ENCODE measurements at regions not wholly inside any gene's neighbourhood (a gene's known extent, or its start where the extent isn't known, plus 50 kb on each side); places are given as distances from the start of the nearest gene placed in this dataset.

DNA sequence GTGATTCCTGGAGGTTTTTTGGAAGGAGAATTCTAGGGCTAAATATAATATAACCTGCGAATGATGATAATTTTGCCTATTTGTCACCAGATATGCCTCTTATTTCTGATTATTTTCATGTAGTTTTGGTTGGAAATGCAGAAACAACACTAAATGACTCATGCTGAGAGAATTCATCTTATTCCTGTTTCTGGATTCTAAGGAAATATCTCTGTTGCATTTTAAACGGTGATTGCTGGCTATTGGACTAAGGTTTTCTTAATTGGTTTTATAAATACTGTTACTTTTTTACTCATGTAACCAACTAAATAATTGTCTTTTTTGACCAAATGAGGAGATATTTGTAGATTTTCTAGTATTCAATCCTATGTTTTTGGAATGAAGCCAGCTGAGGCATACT lies 204.9 kb upstream of the NPSR1 start:
- peak; percentile 34 for DNase-seq (ENCODE audit: extremely low read depth, low read depth, low spot score)

DNA sequence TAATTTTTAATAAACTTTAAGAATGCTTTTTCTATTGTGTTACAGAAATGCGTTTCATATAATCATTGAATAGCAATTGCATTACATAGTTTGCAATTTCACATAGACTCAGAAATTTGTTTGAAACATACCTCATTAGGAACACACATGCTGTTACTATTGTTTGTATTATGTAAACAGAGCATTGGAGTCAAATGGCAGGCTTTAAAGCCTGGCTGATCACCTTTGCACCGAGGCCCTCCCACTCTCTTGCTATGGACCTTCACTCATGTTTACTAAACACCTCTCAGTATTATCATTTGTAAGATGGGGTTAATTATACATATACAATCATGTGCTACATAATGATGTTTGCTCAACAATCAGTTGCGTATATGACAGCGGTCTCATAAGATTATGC lies 203.6 kb upstream of the NPSR1 start:
- DNase-seq (ENCODE audit: extremely low read depth, low read depth, low spot score) = no peak

DNA sequence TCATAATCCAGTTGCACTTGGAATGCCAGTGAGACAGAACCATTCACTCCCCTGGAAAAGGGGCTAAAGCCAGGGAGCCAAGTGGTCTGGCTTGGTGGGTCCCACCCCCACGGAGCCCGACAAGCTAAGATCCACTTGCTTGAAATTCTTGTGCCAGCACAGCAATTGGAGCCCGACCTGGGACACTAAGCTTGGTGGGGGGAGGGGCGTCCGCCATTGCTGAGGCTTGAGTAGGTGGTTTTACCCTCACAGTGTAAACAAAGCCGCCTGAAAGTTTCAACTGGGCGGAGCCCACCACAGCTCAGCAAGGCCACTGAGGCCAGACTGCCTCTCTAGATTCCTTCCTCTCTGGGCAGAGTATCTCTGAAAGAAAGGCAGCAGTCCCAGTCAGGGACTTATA lies 200.7 kb upstream of the NPSR1 start:
- DNase-seq (ENCODE audit: extremely low read depth, low read depth, low spot score) = no peak

DNA sequence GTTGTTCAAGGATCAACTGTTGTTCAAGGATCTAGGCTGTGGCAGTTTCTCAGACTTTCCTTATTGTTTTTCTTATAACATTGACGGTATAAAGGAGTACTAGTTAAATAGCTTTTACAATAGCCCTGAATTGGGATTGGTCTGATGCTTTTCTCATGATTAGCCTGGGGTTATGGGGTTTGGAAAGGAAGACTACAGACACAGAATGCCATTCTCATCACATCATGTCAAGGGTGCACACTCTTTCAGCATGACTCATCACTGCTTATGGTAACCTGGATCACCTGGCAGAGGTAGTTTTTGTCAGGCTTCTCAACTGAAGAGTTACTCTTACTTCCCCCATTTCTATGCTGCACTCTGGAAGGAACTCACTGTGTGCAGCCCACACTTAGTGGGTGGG lies 194.2 kb upstream of the NPSR1 start:
- no peak for DNase-seq (ENCODE audit: extremely low read depth, low read depth, low spot score)

DNA sequence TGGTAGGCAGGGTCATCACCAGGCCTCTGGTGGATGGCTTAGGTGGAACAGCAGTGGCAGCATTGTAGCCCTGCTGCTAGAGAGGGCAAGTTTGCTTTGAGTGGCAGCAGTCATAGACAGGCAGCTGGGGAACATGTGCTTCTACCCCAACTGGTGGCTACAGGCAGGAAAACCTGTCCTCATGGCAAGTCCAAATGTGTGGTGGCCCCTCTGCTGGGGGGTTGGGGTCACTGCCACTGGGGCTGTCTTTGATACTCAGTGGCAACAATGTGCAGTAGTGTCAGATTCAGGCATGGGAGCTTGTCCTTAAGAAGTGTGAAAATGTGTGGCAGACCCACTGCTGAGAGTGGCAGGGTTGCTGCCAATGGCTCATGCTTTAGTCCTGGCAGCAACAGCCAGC lies 186.2 kb upstream of the NPSR1 start:
- DNase-seq (ENCODE audit: extremely low read depth, low read depth, low spot score) = no peak

DNA sequence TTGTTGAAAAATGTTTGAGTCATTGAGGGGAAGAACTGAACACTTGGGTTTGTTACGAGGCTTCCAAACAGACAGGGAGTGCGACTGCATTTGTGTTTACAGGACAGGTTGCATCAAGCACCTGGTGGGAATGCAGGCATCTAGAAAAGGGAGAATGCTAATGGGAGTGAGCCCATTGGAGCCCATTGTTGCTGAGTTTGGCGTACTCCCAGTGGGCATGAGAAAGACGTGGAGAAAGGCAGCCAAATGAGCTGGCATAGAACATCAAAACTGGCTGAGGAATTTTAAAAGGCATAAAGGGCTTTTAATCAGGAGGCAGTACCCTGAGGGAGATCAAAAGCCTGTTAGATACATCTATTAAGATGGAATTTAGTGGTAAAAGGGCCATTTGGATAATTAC lies 171.6 kb upstream of the NPSR1 start:
- DNase-seq (ENCODE audit: extremely low read depth, low read depth, low spot score) = no peak

DNA sequence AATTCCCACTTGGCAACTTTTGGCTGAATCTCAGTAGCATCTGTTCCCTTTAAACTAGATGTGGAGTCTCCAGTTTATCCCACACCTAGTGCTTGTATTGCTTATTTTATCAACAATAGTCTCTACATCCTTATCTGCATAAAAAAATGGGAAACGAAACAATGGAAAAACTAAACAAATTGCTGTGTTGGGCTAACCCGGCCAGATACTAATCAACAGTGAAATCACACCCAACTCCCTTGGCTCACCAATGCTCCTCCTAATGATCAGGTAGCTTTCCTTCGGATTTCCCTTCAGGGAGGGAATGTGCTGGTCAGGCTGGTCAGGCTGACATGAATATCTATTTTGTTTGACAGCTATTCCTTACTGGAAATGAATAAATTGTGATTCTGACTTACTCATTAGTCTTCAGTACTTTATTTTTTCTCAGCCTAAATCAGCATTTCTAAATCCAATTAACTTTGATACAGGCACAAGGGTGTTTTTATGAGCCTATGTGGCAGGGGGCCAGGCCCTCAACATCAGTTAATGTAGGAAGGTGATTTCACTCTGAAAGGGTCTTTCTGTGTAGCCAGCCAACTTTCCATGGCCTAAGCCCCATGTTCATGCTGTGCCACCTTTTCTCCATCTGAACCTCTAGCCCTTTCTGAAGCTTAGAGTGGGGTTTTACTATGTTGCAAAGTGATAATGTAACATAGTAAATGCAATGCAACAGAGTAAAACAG lies 170.5 kb upstream of the NPSR1 start:
- no peak for DNase-seq (ENCODE audit: extremely low read depth, low read depth, low spot score)

DNA sequence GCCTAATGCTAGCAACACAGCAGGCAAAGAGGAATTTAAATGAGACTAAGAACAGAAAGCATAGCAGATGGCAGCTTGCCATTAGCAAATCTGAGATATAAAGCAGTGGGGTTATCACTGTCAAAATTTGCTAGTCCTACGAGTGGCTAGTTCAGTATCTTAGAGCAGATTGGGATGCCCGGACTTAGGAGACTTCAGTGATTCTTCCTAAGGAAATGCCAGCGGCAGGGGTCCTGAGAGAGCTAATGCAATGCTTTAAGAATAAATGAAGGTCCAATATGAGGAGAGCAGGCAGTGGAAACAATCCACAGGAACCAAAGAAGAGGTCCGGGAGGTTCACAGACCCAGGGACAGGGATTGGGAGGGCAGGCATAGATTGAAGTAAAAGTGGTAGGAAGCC lies 169.3 kb upstream of the NPSR1 start:
- no peak for DNase-seq (ENCODE audit: extremely low read depth, low read depth, low spot score)

DNA sequence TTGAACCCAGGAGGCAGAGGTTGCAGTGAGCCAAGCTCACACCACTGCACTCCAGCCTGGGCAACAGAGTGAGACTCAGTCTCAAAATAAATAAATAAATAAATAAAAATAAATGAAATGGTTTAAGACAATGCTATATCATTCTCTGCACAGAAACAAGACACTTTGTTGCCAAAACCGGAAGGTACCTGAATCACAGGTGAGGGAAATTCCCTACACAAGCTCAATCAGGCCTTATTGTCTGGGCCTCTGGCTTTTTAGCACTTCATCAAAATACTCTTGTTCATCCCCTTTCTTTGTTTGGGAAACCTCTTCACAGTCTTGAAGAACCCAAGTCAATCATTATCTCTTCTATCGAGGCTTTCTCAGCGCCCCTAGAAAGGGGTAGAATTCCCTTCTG lies 166.1 kb upstream of the NPSR1 start:
- DNase-seq (ENCODE audit: extremely low read depth, low read depth, low spot score) = no peak

DNA sequence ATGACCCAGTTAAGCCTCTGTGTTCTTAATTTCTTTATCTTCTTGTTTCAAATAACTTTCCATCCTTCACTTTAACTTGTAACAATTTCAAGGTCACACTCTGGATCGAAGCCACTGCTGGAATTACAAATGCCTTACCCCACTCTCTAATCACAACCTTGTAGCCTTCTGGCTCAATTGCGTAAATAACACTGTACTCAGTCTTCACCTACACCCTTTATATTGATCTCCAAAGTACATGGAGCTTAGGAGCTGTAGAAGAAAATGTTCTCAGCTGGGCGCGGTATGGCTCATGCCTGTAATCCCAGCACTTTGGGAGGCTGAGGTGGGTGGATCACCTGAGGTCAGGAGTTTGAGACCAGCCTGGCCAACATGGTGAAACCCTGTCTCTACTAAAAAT lies 164.3 kb upstream of the NPSR1 start:
- no peak for DNase-seq (ENCODE audit: extremely low read depth, low read depth, low spot score)

DNA sequence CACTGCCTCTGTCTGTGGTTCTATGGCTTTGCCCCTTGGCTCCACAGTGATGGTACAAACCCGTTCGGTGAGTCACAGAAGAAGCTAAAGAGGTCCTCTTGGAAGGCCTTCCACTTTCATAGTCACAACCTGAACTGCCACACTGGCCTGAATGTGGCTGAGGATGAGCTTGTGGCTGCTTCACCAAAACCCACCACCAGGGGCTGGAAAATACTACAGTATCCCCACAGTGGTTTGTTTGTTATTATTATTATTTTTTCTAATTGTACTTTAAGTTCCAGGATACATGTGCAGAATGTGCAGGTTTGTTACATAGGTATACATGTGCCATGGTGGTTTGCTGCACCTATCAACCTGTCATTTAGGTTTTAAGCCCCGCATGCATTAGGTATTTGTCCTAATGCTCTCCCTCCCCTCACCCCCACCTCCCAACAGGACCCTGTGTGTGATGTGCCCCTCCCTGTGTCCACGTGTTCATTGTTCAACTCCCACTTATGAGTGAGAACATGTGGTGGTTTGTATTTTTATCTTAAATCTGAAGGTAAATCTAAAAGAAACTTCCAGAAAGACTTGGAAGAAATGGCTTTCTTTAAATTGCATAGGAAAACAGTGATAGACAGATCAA lies 160.8 kb upstream of the NPSR1 start:
- no peak for DNase-seq (ENCODE audit: extremely low read depth, low read depth, low spot score)

DNA sequence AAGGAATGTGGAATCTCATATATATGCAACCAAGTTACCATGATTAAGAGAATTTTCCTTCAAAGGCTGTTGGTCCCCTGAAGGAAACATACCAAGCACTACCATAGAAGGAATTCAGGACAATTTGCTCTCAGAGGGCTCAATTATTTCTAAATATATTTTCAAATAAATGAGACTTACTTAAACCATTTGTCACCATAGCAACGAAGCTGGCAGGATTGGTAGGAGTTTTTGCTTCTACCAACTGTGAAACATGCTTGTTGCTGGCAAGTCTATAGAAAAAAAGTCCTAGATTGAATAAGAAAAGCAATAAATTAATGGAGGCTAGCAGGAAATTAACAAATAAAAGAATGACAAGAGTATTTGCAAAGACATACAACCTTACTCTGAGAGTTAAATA lies 156.9 kb upstream of the NPSR1 start:
- no peak for DNase-seq (ENCODE audit: extremely low read depth, low read depth, low spot score)

DNA sequence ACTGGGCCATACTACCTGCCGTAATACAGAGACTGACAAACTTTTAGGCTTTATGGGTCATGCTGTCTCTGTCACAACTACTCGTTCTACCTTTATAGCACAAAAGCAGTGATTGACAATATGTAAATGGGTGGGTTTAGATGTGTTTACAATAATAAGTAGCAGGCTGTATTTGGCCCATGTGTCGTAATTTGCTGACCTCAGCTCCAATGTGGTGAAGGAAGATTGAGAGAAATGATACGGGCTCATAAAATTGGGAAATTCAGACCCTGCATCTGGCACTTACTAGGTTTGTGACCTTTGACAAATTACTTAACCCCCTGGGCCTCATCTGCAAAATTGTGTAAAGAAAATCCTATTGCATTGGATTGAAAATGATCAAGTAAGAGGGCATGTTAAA lies 150.8 kb upstream of the NPSR1 start:
- DNase-seq (ENCODE audit: extremely low read depth, low read depth, low spot score) = no peak

DNA sequence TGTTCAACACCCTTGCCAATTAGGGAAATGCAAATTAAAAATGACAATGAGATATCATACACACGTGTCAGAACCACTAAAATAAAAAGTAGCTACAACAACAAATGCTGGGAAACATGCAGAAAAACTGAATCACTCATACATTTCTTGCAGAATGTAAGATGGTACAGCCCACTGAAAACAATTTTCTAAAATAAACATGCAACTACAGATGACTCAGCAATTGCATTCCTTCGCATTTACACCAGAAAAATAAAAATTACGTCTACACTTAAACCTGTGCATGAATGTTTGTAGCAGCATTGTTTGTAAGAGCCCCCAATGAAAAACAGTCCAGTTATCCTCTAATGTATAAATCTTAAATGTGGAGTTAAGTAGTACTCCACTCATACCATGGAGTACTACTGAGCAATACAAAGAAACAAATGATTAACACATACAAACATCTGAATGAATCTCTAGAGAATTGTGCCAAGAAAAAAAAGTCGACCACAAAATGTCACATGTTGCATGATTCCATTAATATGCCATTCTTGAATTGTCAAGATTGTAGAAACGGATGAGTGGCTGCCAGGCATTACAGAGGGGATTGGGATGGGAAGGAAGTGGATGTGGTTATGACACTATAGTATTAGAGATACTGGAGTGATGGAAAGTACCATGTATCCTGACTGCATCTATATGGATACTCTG lies 134.6 kb upstream of the NPSR1 start:
- DNase-seq (ENCODE audit: extremely low read depth, low read depth, low spot score) = no peak

DNA sequence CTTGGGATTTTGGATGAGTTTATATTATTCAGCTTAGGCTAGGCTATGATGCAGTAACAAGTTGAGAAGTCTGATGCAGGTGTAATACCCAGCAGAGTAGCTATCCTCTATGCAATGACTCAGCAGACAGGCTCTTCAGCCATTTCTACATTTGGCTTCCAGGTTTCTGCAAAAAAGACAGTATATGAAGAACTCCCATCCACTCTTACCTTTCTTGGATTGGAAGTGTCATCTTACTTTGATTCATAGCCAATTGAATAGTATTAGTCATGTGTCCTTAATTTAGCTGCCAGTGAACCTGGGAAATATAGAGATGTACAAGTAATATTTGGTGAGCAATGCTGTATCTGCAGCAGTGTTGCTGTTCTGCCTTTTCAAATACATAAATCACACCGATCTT lies 127.8 kb upstream of the NPSR1 start:
- no peak for DNase-seq (ENCODE audit: extremely low read depth, low read depth, low spot score)

DNA sequence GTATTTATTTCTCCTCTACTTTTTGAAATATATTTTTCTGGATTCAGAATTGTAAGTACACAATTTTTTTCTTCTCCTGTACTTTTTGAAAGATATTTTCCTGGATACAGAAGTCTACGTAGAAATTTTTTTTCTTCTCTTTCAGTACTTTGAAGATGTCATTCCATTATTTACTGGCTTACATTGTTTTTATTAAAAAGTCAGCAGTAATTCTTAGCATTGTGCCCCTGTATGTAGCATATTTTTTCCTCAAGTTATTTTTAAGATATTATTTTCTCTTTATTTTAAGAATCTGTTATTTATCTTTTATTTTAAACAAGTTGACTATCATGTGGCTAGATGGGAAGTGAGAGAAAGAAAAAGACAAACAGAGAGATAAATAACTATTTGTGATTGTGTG lies 119.0 kb upstream of the NPSR1 start:
- no peak for DNase-seq (ENCODE audit: extremely low read depth, low read depth, low spot score)

DNA sequence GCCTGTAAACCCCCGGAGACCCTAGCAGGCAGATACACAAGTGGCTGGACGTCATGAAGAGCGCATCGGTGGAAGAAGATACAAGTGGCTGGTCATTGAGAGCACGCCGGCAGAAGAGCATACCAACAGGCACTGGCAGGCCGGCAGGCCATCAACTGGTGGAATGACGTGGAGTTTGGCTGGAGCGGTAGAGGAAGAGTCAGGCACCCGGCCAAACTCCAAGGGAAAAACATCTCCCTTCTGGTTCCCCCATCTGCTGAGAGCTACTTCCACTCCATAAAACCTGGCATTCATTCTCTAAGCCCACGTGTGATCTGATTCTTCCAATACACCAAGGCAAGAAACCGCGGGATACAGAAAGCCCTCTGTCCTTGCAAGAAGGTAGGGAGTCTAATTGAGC lies 113.4 kb upstream of the NPSR1 start:
- no peak for DNase-seq (ENCODE audit: extremely low read depth, low read depth, low spot score)

DNA sequence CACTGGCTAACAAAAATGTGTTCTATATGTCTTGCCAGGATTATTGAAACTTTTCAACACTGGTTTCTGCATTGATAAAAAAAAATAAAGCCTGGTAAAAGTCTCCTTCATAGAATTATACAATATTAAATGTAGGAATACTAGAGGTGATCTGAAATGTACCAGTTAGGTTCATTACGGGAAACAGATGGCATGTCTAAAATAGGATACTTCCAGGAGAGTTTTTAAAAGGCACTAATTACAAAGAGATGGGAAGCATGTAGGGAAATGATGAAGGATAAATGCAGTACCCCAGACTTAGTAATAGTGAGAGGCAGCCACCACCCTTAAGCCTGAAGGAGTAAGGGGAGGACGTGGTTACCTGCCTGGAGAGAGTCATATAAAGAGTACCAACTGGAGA lies 107.0 kb upstream of the NPSR1 start:
- no peak for DNase-seq (ENCODE audit: extremely low read depth, low read depth, low spot score)

DNA sequence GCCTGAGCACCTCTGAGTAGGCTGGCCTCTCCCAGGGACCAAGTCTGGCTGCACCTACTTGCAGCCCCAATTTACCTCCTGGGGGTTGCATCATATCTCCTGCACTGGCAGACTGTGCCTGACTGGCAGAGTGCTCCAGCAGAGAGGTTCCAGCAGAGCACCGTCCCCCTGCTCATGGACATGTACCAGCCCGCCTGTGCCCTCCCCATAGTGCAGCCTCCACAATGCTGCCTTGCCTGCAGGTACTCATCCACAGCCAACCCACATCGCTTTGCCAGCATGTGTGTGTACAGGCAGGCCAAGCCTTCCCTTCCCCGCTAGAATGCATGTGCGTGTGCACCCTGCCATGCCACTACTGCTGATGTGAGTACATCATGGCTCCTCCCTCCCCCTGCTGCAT lies 105.5 kb upstream of the NPSR1 start:
- DNase-seq (ENCODE audit: extremely low read depth, low read depth, low spot score) = no peak

DNA sequence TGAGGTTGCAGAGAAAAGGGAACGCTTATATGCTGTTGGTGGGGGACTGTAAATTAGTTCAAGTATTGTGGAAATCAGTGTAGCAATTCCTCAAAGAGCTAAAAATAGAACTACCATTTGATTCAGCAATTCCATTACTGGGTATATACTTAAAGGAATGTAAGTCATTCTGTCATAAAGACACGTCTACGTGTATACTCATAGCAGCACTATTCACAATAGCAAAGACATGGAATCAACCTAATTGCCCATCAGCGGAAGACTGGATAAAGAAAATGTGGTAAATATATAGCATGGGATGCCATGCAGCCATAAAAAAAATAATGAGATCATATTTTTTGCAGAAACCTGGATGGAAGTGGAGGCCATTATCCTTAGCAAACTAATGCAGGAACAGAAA lies 100.0 kb upstream of the NPSR1 start:
- no peak for DNase-seq (ENCODE audit: extremely low read depth, low read depth, low spot score)

DNA sequence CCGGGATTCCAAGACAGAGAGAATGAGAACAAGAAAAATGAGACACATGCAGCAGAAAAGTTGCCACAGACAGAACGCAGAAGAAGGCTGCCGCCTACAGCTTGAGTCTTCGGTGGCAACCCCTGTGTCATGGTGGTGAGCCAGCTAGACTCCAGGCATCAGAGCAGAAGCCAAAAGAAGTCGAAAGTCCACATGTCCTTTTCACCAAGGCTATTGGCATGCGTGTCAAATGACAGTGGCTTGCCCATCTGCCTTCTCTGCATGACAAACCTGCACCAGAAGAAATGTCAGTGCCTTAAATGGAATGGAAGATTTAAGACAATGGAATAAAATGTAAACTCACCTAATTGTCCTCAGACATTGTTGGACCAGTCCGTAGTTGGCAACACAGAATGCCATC lies 93.9 kb upstream of the NPSR1 start:
- no peak for DNase-seq (ENCODE audit: extremely low read depth, low read depth, low spot score)

DNA sequence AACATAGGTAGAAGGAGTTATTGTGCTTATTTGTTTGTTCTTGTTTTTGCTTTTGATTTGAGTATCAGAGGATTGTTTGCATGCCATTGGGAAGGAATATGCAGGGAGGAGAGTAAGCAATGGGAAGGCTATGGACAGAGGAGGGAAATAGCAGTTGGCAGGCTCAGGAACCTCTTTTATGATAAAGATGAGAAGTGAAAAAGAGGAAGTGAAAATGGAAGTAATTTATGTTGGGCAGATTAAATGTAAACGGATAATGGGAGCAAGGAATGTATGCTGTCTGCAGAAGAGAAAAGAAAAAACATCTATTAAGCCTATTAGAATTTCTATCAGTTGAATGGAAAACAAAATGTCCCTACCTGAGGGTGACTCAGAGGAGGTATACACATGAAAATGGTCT lies 90.1 kb upstream of the NPSR1 start:
- DNase-seq (ENCODE audit: extremely low read depth, low read depth, low spot score) = no peak
